HepG2 (cell line): ENCODE measurements at regions not wholly inside any gene's neighbourhood (a gene's known extent, or its start where the extent isn't known, plus 50 kb on each side); places are given as distances from the start of the nearest gene placed in this dataset.

Experiments used
- ATAC-seq: fragments of 200-7000 bp; cut with Tn5 transposase; 3 replicates; pipeline ENCODE4 v1.9.1; 2020; ENCODE audit warnings: mild to moderate bottlenecking, moderate library complexity
- BruUV-seq: library from RNA; stranded (reverse); fragments of 400-500 nt; replicated peaks from 2 replicates; lab custom pipeline; 2021; lab: Mats Ljungman, UMichigan
- CTCF ChIA-PET: fragments of 300-600 bp; formaldehyde crosslinking; extraction: SDS; loops from one replicate; lab custom pipeline; 2021; ENCODE audit warnings: low total read pairs, inconsistent platforms, low intra/inter-chr PET ratio; lab: Yijun Ruan, JAX
- POLR2A ChIA-PET: fragments of 350-600 bp; sonication (Branson Sonifier 250); formaldehyde crosslinking; loops from one replicate; lab custom pipeline; 2020; ENCODE audit warnings: antibody characterized with exemption, inconsistent platforms; lab: Yijun Ruan, JAX
- DNase-seq: peaks from one replicate; pipeline ENCODE4 v3.0.0-alpha.2; 2015; ENCODE audit warnings: low spot score
- FAIRE-seq: peaks from 3 replicates; lab custom pipeline; 2011; peaks lifted over from hg19 to GRCh38; lab: Jason Lieb, UNC
- H2AFZ ChIP-seq: one replicate; pipeline ENCODE4 v1.6.1; 2011; ENCODE audit warnings: low read length, inconsistent platforms
- H3K27ac ChIP-seq: fragments of 300-600 bp; 3 replicates; pipeline ENCODE4 v1.8.0; 2011; ENCODE audit warnings: mixed run types, mild to moderate bottlenecking, mixed read lengths, low read length, inconsistent platforms; ENCODE audit not compliant: insufficient read depth; ENCODE audit errors: extremely low read length
- H3K27me3 ChIP-seq, 2 experiments: fragments of 200-600 bp in 1 of 2; 2 replicates in 1 of 2; 3 replicates in 1 of 2; pipeline versions ENCODE4 v1.6.0 to v1.8.0; 2011; ENCODE audit warnings: low read length in 2 of 2, mild to moderate bottlenecking in 2 of 2, moderate library complexity in 2 of 2, inconsistent platforms in 1 of 2; ENCODE audit not compliant: insufficient read depth in 2 of 2, control insufficient read depth in 1 of 2
- H3K36me3 ChIP-seq, 2 experiments: fragments of 200-600 bp in 1 of 2; replicated peaks in 1 of 2; 2 replicates in 1 of 2; 3 replicates in 1 of 2; pipeline versions ENCODE4 v1.5.1 to v1.8.0; 2011; ENCODE audit warnings: low read length in 2 of 2, inconsistent platforms in 1 of 2; ENCODE audit not compliant: insufficient read depth in 2 of 2, control insufficient read depth in 1 of 2
- H3K4me1 ChIP-seq: 2 replicates; pipeline ENCODE4 v1.5.1; 2012; ENCODE audit warnings: low read length, inconsistent platforms; ENCODE audit not compliant: insufficient read depth
- H3K4me2 ChIP-seq: 2 replicates; pipeline ENCODE4 v1.6.0; 2011; ENCODE audit warnings: low read depth, low read length, inconsistent platforms
- H3K4me3 ChIP-seq, 3 experiments: fragments of 200-600 bp in 1 of 3; sonication (generic), shearing (Covaris generic) in 1 of 3; replicated peaks in 1 of 3; 2 replicates each; pipeline ENCODE4 v1.5.1; 2011 to 2016; ENCODE audit warnings: low read length in 3 of 3, inconsistent platforms in 2 of 3, low read depth in 2 of 3, mild to moderate bottlenecking in 2 of 3, control low read depth in 1 of 3, mixed read lengths in 1 of 3; ENCODE audit not compliant: insufficient read depth in 1 of 3
- H3K79me2 ChIP-seq: one replicate; pipeline ENCODE4 v1.6.1; 2011; ENCODE audit warnings: low read length, inconsistent platforms; ENCODE audit not compliant: insufficient read depth
- H3K9ac ChIP-seq: 2 replicates; pipeline ENCODE4 v1.6.0; 2011; ENCODE audit warnings: mild to moderate bottlenecking, low read depth, low read length, inconsistent platforms; ENCODE audit not compliant: insufficient read depth
- H3K9me3 ChIP-seq: 2 replicates; pipeline ENCODE4 v1.5.1; 2012; ENCODE audit warnings: mild to moderate bottlenecking, low read length
- H4K20me1 ChIP-seq: 2 replicates; pipeline ENCODE4 v1.6.0; 2011; ENCODE audit warnings: inconsistent platforms, mild to moderate bottlenecking, low read length, moderate library complexity; ENCODE audit not compliant: insufficient read depth
- CAMTA2 ChIP-seq: sonication (generic); formaldehyde crosslinking; IDR thresholded peaks from 2 replicates; pipeline ENCODE4 v1.4.0; 2020; ENCODE audit warnings: mild to moderate bottlenecking, missing genetic modification reagents, borderline replicate concordance
- CREB1 ChIP-seq, 2 experiments: fragments of 450-650 bp in 1 of 2; IDR thresholded peaks; 2 replicates each; pipeline ENCODE4 v1.6.1; 2016 to 2017; ENCODE audit warnings: control low read depth in 1 of 2, mild to moderate bottlenecking in 1 of 2, missing compliant biosample characterization in 1 of 2, missing genetic modification characterization in 1 of 2
- ELF3 ChIP-seq: IDR thresholded peaks from 2 replicates; pipeline ENCODE4 v1.6.1; 2016; ENCODE audit warnings: missing genetic modification reagents, missing compliant biosample characterization
- ERF ChIP-seq: IDR thresholded peaks from 2 replicates; pipeline ENCODE4 v1.6.1; 2018; ENCODE audit warnings: missing biosample characterization, missing genetic modification reagents
- FOXA1 ChIP-seq, 2 experiments: fragments of 450-650 bp in 1 of 2; sonication (generic) in 1 of 2; formaldehyde crosslinking in 1 of 2; IDR thresholded peaks; 2 replicates each; pipeline versions ENCODE4 v1.4.0 to v1.6.1; 2016 to 2020; ENCODE audit warnings: missing genetic modification reagents in 1 of 2
- GABPA ChIP-seq, 2 experiments: IDR thresholded peaks; 2 replicates each; pipeline ENCODE4 v1.6.1; 2011 to 2016; ENCODE audit warnings: low read depth in 2 of 2, low read length in 1 of 2, missing biosample characterization in 1 of 2, missing genetic modification characterization in 1 of 2
- GABPB1 ChIP-seq: IDR thresholded peaks from 2 replicates; pipeline ENCODE4 v1.6.1; 2016; ENCODE audit warnings: mild to moderate bottlenecking, missing genetic modification reagents, moderate library complexity, missing compliant biosample characterization
- KDM6A ChIP-seq: IDR thresholded peaks from 2 replicates; pipeline ENCODE4 v1.6.1; 2016; ENCODE audit warnings: low read depth
- MAFF ChIP-seq: IDR thresholded peaks from 2 replicates; pipeline ENCODE4 v1.6.1; 2011; ENCODE audit warnings: low read depth, low read length, improper control_type of control experiment
- NONO ChIP-seq, 2 experiments: fragments of 450-650 bp in 1 of 2; sonication (generic) in 1 of 2; formaldehyde crosslinking in 1 of 2; IDR thresholded peaks in 1 of 2; conservative IDR thresholded peaks in 1 of 2; 2 replicates each; pipeline versions ENCODE4 v1.6.1 to v1.8.0; 2017 to 2022; ENCODE audit warnings: mild to moderate bottlenecking in 1 of 2, missing genetic modification reagents in 1 of 2, moderate library complexity in 1 of 2
- NR2C2 ChIP-seq: sonication (generic); formaldehyde crosslinking; IDR thresholded peaks from 2 replicates; pipeline ENCODE4 v1.4.0; 2020; ENCODE audit warnings: missing genetic modification reagents, mild to moderate bottlenecking, moderate library complexity, borderline replicate concordance
- TBL1XR1 ChIP-seq: fragments of 150-350 bp; IDR thresholded peaks from 2 replicates; pipeline ENCODE4 v1.6.1; 2014; ENCODE audit warnings: borderline replicate concordance, low read length; ENCODE audit not compliant: partially characterized antibody
- TEAD3 ChIP-seq: optimal IDR thresholded peaks from 2 replicates; pipeline ENCODE3; 2016; ENCODE audit warnings: borderline replicate concordance
- TOE1 ChIP-seq: sonication (generic); formaldehyde crosslinking; IDR thresholded peaks from 2 replicates; pipeline ENCODE4 v1.4.0; 2020; ENCODE audit warnings: mild to moderate bottlenecking, missing genetic modification reagents
- ZKSCAN8 ChIP-seq: IDR thresholded peaks from 2 replicates; pipeline ENCODE4 v1.6.1; 2016; ENCODE audit warnings: borderline replicate concordance, missing genetic modification reagents, missing compliant biosample characterization
- ZNF10 ChIP-seq: sonication (generic); formaldehyde crosslinking; IDR thresholded peaks from 2 replicates; pipeline ENCODE4 v1.4.0; 2020; ENCODE audit warnings: mild to moderate bottlenecking, low read depth, missing genetic modification reagents, borderline replicate concordance
- ZNF263 ChIP-seq: sonication (generic); formaldehyde crosslinking; IDR thresholded peaks from 2 replicates; pipeline ENCODE4 v1.4.0; 2020; ENCODE audit warnings: missing genetic modification reagents
- ZNF343 ChIP-seq: sonication (generic); formaldehyde crosslinking; IDR thresholded peaks from 2 replicates; pipeline ENCODE4 v1.4.0; 2020; ENCODE audit warnings: mild to moderate bottlenecking, missing genetic modification reagents
- ZNF782 ChIP-seq: sonication (generic); formaldehyde crosslinking; IDR thresholded peaks from 2 replicates; pipeline ENCODE4 v1.4.0; 2020; ENCODE audit warnings: missing genetic modification reagents, mild to moderate bottlenecking, borderline replicate concordance
- WGBS: methylation state at CpG from one replicate; pipeline ENCODE4 v1.1.6; 2017; ENCODE audit warnings: low lambda C conversion rate; 5-methylcytosine and 5-hydroxymethylcytosine counted together
- in situ Hi-C: cut with HindIII; loops from 2 replicates; pipeline ENCODE4 v1.10.0; 2017; ENCODE audit warnings: low pct_unique_long_range_greater_than_20kb; ENCODE audit not compliant: extremely low pct_ligation_motif_present
- intact Hi-C: fragments of 100-400 bp; cut with micrococcal nuclease; formaldehyde crosslinking; loops from one replicate; pipeline ENCODE4 v1.10.0; 2022; ENCODE audit not compliant: unreplicated experiment
- TF ChIP-seq, protein P1 (sequence below): sonication (generic); formaldehyde crosslinking; IDR thresholded peaks from 2 replicates; pipeline ENCODE4 v1.5.0; 2020; ENCODE audit warnings: missing genetic modification reagents, mild to moderate bottlenecking, borderline replicate concordance

- no peaks in the 10 kb centered on the region for H3K9me3 ChIP-seq
- H3K27me3 ChIP-seq, result peaks cover 2 to 31% of the 10 kb centered on the region in 2 experiments; a peak in 4 of 5 replicates
- no peak overlapping the region for H3K9ac ChIP-seq
- 42% methylated on average over 2 of the region's 5 CpGs for WGBS
- no peak for ATAC-seq
- ChIA-PET CTCF (no interaction called here), POLR2A (no interaction called here)
- H3K79me2 ChIP-seq, result no peaks in the 10 kb centered on the region
- DNase-seq, result no peak
- H3K4me3 ChIP-seq, result no peak overlapping the region
- H3K36me3 ChIP-seq, result no peaks in the 10 kb centered on the region
- H3K4me2 ChIP-seq, result no peak overlapping the region
- TF ChIP-seq ZKSCAN8 (CRISPR knock-in tag) (no peak), CREB1 (IDR thresholded peaks at IDR 0.05) (no peak), CREB1 (CRISPR knock-in tag; IDR thresholded peaks at IDR 0.05) (no peak), TOE1 (CRISPR knock-in tag) (no peak), ZNF10 (CRISPR knock-in tag) (no peak), CAMTA2 (CRISPR knock-in tag) (no peak), FOXA1 (IDR thresholded peaks at IDR 0.05) (no peak), FOXA1 (CRISPR knock-in tag; IDR thresholded peaks at IDR 0.05) (no peak), NR2C2 (CRISPR knock-in tag) (no peak)
- H3K27ac ChIP-seq, result no peak overlapping the region
- no peak for FAIRE-seq
- in situ Hi-C loops (no loop called here), intact Hi-C loops (no loop called here)
- no peak overlapping the region for H2AFZ ChIP-seq
- BruUV-seq, result no TSS peak
- peaks cover 50% of the 10 kb centered on the region for H3K4me1 ChIP-seq
- H4K20me1 ChIP-seq, result no peaks in the 10 kb centered on the region
Measured at GRCh38 chr10:78576276-78576675, 492.5 kb upstream of the ZMIZ1 start.

DNA sequence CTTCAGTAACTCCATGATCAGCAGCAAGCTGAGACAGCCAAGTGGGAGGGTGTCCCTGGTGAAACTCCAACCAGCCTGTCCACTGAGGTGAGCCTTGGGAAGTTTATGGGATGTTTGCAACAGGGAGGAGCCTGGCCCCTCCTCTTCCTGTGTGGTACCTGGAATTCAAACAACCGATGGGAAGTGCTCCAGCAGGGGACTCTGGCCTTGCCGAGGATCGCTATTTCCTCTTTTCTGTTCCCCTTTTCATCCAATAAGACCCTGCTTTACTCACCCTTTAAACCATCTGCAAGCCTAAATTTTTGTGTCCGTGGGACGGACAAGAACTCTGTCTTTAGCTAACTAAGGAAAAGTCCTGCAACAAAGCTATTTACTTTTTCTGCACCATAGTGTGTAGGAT lies 491.1 kb upstream of the ZMIZ1 start:
- no peak for DNase-seq
- POLR2A ChIA-PET, result no interaction called here
- no peaks in the 10 kb centered on the region for H4K20me1 ChIP-seq
- CTCF ChIA-PET, result no interaction called here
- H3K4me3 ChIP-seq, result no peak overlapping the region
- no peak for FAIRE-seq
- H3K79me2 ChIP-seq, result no peaks in the 10 kb centered on the region
- in situ Hi-C loops, result no loop called here
- ATAC-seq, result peak; percentile 54; the same call in 1 of the 3 replicates
- 39% methylated on average over 5 of the region's 5 CpGs for WGBS
- BruUV-seq, result no TSS peak
- peaks cover 0 to 17% of the 10 kb centered on the region in 2 experiments; a peak in 2 of 5 replicates for H3K27me3 ChIP-seq
- no peak overlapping the region for H3K9ac ChIP-seq
- intact Hi-C loops, result no loop called here
- H3K4me1 ChIP-seq, result peaks cover 64% of the 10 kb centered on the region
- no peaks in the 10 kb centered on the region for H3K9me3 ChIP-seq
- no peak overlapping the region for H3K4me2 ChIP-seq
- H3K27ac ChIP-seq, result no peak overlapping the region
- H2AFZ ChIP-seq, result no peak overlapping the region
- H3K36me3 ChIP-seq, result no peaks in the 10 kb centered on the region
- TF ChIP-seq ELF3 (CRISPR knock-in tag) (peak; percentile 28; the same call in 1 of the 2 replicates), TEAD3 (CRISPR knock-in tag) (peak; percentile 31), ZNF782 (CRISPR knock-in tag) (no peak), GABPA (IDR thresholded peaks at IDR 0.05; ENCODE audit: low read depth, low read length) (no peak), GABPA (CRISPR knock-in tag; IDR thresholded peaks at IDR 0.05; ENCODE audit: low read depth) (peak; percentile 73), MAFF (no peak), GABPB1 (CRISPR knock-in tag) (peak; percentile 44; the same call in 1 of the 2 replicates), ZNF263 (CRISPR knock-in tag) (peak; percentile 96), ZNF343 (CRISPR knock-in tag) (no peak), NONO (IDR thresholded peaks at IDR 0.05) (no peak), NONO (CRISPR knock-in tag; conservative IDR thresholded peaks at IDR 0.05) (no peak), ERF (CRISPR knock-in tag) (no peak), TBL1XR1 (no peak), KDM6A (no peak)
- TF ChIP-seq, protein P1, sequence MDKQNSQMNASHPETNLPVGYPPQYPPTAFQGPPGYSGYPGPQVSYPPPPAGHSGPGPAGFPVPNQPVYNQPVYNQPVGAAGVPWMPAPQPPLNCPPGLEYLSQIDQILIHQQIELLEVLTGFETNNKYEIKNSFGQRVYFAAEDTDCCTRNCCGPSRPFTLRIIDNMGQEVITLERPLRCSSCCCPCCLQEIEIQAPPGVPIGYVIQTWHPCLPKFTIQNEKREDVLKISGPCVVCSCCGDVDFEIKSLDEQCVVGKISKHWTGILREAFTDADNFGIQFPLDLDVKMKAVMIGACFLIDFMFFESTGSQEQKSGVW, result no peak
